Activated B cell treated with CpG ODN at 0.5 μM for 24 hours (primary cell): ENCODE measurements at regions not wholly inside any gene's neighbourhood (a gene's known extent, or its start where the extent isn't known, plus 50 kb on each side); places are given as distances from the start of the nearest gene placed in this dataset.

Experiments
- ATAC-seq: fragments of 200-7000 bp; cut with Tn5 transposase; one replicate; pipeline ENCODE4 v1.10.0; 2021; ENCODE audit warnings: low read depth, mild to moderate bottlenecking, moderate library complexity
- CTCF ChIA-PET: fragments of 350-600 bp; sonication (Branson Sonifier 250); formaldehyde crosslinking; loops from one replicate; lab custom pipeline; 2021; ENCODE audit warnings: antibody characterized with exemption; lab: Charles Lee
- POLR2A ChIA-PET: fragments of 350-600 bp; sonication (Branson Sonifier 250); formaldehyde crosslinking; loops from one replicate; lab custom pipeline; 2021; ENCODE audit warnings: antibody characterized with exemption; lab: Charles Lee
- DNase-seq: peaks from one replicate; pipeline ENCODE4 v3.0.0; 2022
- H3K27ac Mint-ChIP-seq: one replicate; pipeline ENCODE4 v1.8.0; 2020; ENCODE audit warnings: mixed read lengths
- H3K27me3 Mint-ChIP-seq: one replicate; pipeline ENCODE4 v1.8.0; 2021; ENCODE audit warnings: mixed read lengths
- H3K36me3 Mint-ChIP-seq: one replicate; pipeline ENCODE4 v1.8.0; 2021; ENCODE audit warnings: low read depth, mixed read lengths
- H3K4me1 Mint-ChIP-seq: one replicate; pipeline ENCODE4 v1.8.0; 2021; ENCODE audit warnings: mixed read lengths
- H3K4me3 Mint-ChIP-seq: one replicate; pipeline ENCODE4 v1.8.0; 2020; ENCODE audit warnings: mild to moderate bottlenecking, mixed read lengths
- H3K9me3 Mint-ChIP-seq: one replicate; pipeline ENCODE4 v1.8.0; 2020; ENCODE audit warnings: mixed read lengths
- intact Hi-C: fragments of 100-400 bp; cut with micrococcal nuclease; formaldehyde crosslinking; loops from one replicate; pipeline ENCODE4 v1.15.1; 2024
- TF ChIP-seq, protein P1 (sequence below): fragments of 200-600 bp; IDR thresholded peaks from one replicate; pipeline ENCODE4 v1.8.0; 2022; ENCODE audit warnings: antibody characterized with exemption, mild to moderate bottlenecking

DNA sequence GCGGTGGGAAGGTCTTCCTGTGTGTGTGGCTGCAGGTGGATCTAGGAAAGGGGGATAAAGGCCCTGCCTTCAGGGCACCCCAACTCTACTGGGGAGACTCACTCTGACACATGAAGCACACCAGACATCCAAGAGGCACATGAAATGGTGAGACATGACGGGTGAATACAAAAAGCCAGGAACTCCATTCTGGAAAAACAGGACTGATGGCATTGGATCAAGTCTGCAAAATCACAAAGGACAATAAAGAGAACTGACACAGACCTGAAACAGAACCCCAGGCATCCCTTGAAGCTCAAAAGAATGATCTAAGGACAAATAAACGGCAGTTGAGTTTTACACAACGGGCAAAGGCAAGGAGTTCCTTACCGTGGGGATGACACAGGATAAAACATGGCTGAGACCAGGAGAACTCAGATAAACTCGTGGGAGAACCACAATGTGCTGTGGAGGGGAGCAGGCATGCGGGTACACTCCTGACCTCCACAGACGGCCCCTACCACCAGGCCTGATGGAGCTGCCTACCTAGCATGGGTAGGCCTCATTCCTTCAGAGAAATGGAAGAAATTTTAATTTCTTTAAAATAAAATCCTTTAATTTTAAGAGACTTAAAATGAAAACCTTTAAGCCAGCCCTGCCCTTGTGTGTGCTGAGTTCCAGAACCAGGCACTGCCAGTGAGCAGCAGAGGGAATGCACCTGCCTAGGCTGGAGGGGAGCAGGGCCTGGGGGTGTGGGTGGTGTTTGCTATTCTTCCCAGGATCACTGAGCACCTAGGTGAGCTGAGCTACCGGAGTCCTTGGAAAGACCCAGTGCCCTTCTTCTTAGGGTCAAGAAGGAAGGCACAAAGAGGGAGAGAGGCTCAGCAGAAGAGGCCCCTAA is 100.1 kb downstream of the SINHCAF start:
- peaks cover under 1% of the 10 kb centered on the region for H3K9me3 Mint-ChIP-seq
- POLR2A ChIA-PET: no interaction called here

DNA sequence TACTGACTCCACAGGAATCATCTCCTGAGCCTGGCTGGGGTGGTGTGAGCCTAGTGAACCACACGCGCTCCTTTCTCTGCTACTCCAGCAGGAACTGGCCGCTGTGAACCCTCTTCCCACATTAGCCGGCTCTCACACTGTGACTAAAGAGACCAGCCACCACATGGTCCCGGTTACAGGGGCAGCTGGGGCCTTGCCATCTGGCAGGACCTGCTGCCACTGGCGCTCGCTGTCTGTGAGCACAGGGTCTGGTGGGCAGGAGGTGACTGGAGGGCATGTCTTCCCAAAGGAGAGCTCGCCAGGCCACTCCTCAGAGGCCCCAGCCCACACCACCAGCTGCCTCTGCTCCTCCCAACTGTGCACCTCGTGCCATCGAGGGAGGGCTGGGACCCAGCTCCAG is 99.3 kb downstream of the SINHCAF start:
- ChIA-PET POLR2A (no interaction called here), CTCF (no interaction called here)
- intact Hi-C loops: no loop called here
- Mint-ChIP-seq H3K4me1 (no peaks in the 10 kb centered on the region), H3K9me3 (peaks cover 2% of the 10 kb centered on the region), H3K36me3 (no peaks in the 10 kb centered on the region), H3K27ac (no peak overlapping the region), H3K4me3 (no peak overlapping the region), H3K27me3 (no peaks in the 10 kb centered on the region)
- ATAC-seq (no peak), DNase-seq (no peak)
- TF ChIP-seq, protein P1, sequence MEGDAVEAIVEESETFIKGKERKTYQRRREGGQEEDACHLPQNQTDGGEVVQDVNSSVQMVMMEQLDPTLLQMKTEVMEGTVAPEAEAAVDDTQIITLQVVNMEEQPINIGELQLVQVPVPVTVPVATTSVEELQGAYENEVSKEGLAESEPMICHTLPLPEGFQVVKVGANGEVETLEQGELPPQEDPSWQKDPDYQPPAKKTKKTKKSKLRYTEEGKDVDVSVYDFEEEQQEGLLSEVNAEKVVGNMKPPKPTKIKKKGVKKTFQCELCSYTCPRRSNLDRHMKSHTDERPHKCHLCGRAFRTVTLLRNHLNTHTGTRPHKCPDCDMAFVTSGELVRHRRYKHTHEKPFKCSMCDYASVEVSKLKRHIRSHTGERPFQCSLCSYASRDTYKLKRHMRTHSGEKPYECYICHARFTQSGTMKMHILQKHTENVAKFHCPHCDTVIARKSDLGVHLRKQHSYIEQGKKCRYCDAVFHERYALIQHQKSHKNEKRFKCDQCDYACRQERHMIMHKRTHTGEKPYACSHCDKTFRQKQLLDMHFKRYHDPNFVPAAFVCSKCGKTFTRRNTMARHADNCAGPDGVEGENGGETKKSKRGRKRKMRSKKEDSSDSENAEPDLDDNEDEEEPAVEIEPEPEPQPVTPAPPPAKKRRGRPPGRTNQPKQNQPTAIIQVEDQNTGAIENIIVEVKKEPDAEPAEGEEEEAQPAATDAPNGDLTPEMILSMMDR: no peak

More for the DNA sequence above, 100.1 kb downstream of the SINHCAF start:
- no peak for DNase-seq
- TF ChIP-seq, protein P1: no peak
- ATAC-seq: no peak
- H3K27ac Mint-ChIP-seq: no peak overlapping the region
- intact Hi-C loops: no loop called here
- no peaks in the 10 kb centered on the region for H3K4me1 Mint-ChIP-seq
- CTCF ChIA-PET: no interaction called here
- no peak overlapping the region for H3K4me3 Mint-ChIP-seq
- H3K36me3 Mint-ChIP-seq: no peaks in the 10 kb centered on the region
- H3K27me3 Mint-ChIP-seq: no peaks in the 10 kb centered on the region

DNA sequence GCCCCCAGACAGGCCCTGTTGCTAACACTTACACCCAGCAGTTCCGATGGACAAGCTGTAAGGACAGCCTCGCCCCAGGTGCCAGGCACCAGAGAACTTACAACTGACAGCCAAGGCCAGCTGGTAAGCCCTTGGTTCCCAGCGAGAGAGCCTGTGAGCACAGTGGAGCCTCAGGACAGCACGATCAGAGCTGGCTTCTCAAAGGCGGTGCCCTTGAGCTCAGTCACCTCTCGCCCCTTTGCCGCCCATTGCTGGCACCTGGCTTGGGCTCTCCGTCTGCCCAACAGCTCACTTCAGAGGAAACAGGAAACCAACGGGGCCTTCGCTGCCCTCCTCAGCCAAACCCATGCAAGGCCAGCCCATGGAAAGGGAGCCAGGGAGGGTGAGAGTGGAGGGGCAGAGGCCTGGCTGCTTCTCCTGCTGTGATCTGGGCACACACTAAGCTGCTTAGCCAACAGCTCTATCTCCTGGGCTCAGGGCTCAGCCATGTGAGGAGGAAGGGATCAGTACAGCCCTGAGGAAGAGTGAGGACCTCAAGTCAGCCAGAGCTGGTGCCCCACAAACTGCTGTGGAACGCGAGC is 98.5 kb downstream of the SINHCAF start:
- TF ChIP-seq, protein P1: no peak
- Mint-ChIP-seq H3K27me3 (peaks cover 3% of the 10 kb centered on the region), H3K9me3 (peaks cover 2% of the 10 kb centered on the region), H3K36me3 (no peaks in the 10 kb centered on the region), H3K4me1 (no peaks in the 10 kb centered on the region), H3K27ac (no peak overlapping the region), H3K4me3 (no peak overlapping the region)
- ChIA-PET POLR2A (no interaction called here), CTCF (no interaction called here)
- ATAC-seq (no peak), DNase-seq (no peak)
- intact Hi-C loops: no loop called here

GRCh38 chr12:31228811-31229792 is 96.8 kb downstream of the SINHCAF start:
- ATAC-seq (no peak), DNase-seq (no peak)
- TF ChIP-seq, protein P1: no peak
- POLR2A ChIA-PET: no interaction called here
- intact Hi-C loops: no loop called here
- peaks cover 3% of the 10 kb centered on the region for H3K27me3 Mint-ChIP-seq
- CTCF ChIA-PET: no interaction called here
- H3K4me1 Mint-ChIP-seq: no peaks in the 10 kb centered on the region
- no peak overlapping the region for H3K27ac Mint-ChIP-seq
- peaks cover 2% of the 10 kb centered on the region for H3K9me3 Mint-ChIP-seq
- no peak overlapping the region for H3K4me3 Mint-ChIP-seq
- H3K36me3 Mint-ChIP-seq: no peaks in the 10 kb centered on the region
